Neuronal stem cell (in vitro differentiated cells): ENCODE measurements at regions not wholly inside any gene's neighbourhood (a gene's known extent, or its start where the extent isn't known, plus 50 kb on each side); places are given as distances from the start of the nearest gene placed in this dataset.

Source experiments
- DNase-seq: peaks from one replicate; pipeline ENCODE4 v3.0.0-alpha.2; 2013; ENCODE audit warnings: low spot score
- H2AFZ ChIP-seq: one replicate; pipeline ENCODE4 v1.6.1; 2013; ENCODE audit warnings: mild to moderate bottlenecking, low read length, inconsistent platforms
- H2AK5ac ChIP-seq: 2 replicates; pipeline ENCODE4 v1.6.1; 2013; ENCODE audit warnings: low read depth, mild to moderate bottlenecking, inconsistent platforms, low read length, moderate library complexity, mixed read lengths
- H2BK120ac ChIP-seq: 2 replicates; pipeline ENCODE4 v1.6.1; 2013; ENCODE audit warnings: low read depth, mild to moderate bottlenecking, inconsistent platforms, low read length, moderate library complexity, mixed read lengths
- H2BK12ac ChIP-seq: one replicate; pipeline ENCODE4 v1.6.1; 2013; ENCODE audit warnings: low read length, inconsistent platforms
- H2BK15ac ChIP-seq: 2 replicates; pipeline ENCODE4 v1.6.1; 2013; ENCODE audit warnings: mild to moderate bottlenecking, low read length, inconsistent platforms, mixed read lengths
- H2BK5ac ChIP-seq: one replicate; pipeline ENCODE4 v1.6.1; 2013; ENCODE audit warnings: inconsistent platforms, mild to moderate bottlenecking, low read length, moderate library complexity
- H3K14ac ChIP-seq: one replicate; pipeline ENCODE4 v1.6.1; 2013; ENCODE audit warnings: low read length, inconsistent platforms
- H3K18ac ChIP-seq: 2 replicates; pipeline ENCODE4 v1.6.1; 2013; ENCODE audit warnings: low read length, inconsistent platforms
- H3K23ac ChIP-seq: 2 replicates; pipeline ENCODE4 v1.6.1; 2013; ENCODE audit warnings: low read depth, mild to moderate bottlenecking, mixed read lengths, low read length, inconsistent platforms; ENCODE audit not compliant: poor library complexity
- H3K27ac ChIP-seq: replicated peaks from 3 replicates; pipeline ENCODE4 v1.5.1; 2013; ENCODE audit warnings: low read length, inconsistent platforms
- H3K27me3 ChIP-seq, 3 experiments: 2 replicates each; pipeline ENCODE4 v1.6.1; 2013; ENCODE audit warnings: low read length in 3 of 3, mild to moderate bottlenecking in 2 of 3, inconsistent platforms in 1 of 3, low read depth in 1 of 3, mixed read lengths in 1 of 3, moderate library complexity in 1 of 3; ENCODE audit not compliant: control insufficient read depth in 3 of 3, insufficient read depth in 3 of 3
- H3K36me3 ChIP-seq, 2 donors: replicated peaks in 1 of 2; 2 replicates each; pipeline ENCODE4 v1.6.1; 2013; ENCODE audit warnings: low read length in 2 of 2; ENCODE audit not compliant: control insufficient read depth in 2 of 2, insufficient read depth in 2 of 2
- H3K4ac ChIP-seq: 2 replicates; pipeline ENCODE4 v1.6.1; 2013; ENCODE audit warnings: inconsistent platforms, mild to moderate bottlenecking, low read length, moderate library complexity
- H3K4me1 ChIP-seq, 2 donors: 1 replicate in 1 of 2; 2 replicates in 1 of 2; pipeline ENCODE4 v1.6.1; 2013; ENCODE audit warnings: low read length in 2 of 2, low read depth in 1 of 2; ENCODE audit not compliant: control insufficient read depth in 2 of 2, insufficient read depth in 1 of 2
- H3K4me2 ChIP-seq: one replicate; pipeline ENCODE4 v1.6.1; 2013; ENCODE audit warnings: mild to moderate bottlenecking, low read length, inconsistent platforms; ENCODE audit not compliant: insufficient read depth, poor library complexity, severe bottlenecking
- H3K4me3 ChIP-seq, 2 donors: 2 replicates each; pipeline ENCODE4 v1.5.1; 2013; ENCODE audit warnings: low read length in 2 of 2, mild to moderate bottlenecking in 2 of 2, inconsistent platforms in 1 of 2, moderate library complexity in 1 of 2
- H3K79me1 ChIP-seq: one replicate; pipeline ENCODE4 v1.6.1; 2013; ENCODE audit warnings: low read depth, mild to moderate bottlenecking, inconsistent platforms, low read length, moderate library complexity
- H3K9ac ChIP-seq: one replicate; pipeline ENCODE4 v1.6.1; 2013; ENCODE audit warnings: mild to moderate bottlenecking, low read depth, low read length, inconsistent platforms; ENCODE audit not compliant: poor library complexity
- H3K9me3 ChIP-seq, 2 donors: replicated peaks in 1 of 2; 2 replicates each; pipeline versions ENCODE3 to v1.6.1; 2013; ENCODE audit warnings: low read length in 2 of 2, mild to moderate bottlenecking in 2 of 2, inconsistent platforms in 1 of 2, low read depth in 1 of 2, mixed read lengths in 1 of 2, moderate library complexity in 1 of 2; ENCODE audit not compliant: control insufficient read depth in 2 of 2, insufficient read depth in 1 of 2
- H4K8ac ChIP-seq: one replicate; pipeline ENCODE4 v1.6.1; 2013; ENCODE audit warnings: low read depth, mild to moderate bottlenecking, inconsistent platforms, low read length, moderate library complexity
- H4K91ac ChIP-seq: one replicate; pipeline ENCODE4 v1.6.1; 2013; ENCODE audit warnings: low read length, low read depth, mild to moderate bottlenecking, inconsistent platforms; ENCODE audit not compliant: poor library complexity
- WGBS, 2 donors: extraction: QIAGEN DNeasy Blood & Tissue Kit; methylation state at CpG; one replicate each; pipeline ENCODE4 v1.1.7; 2013; ENCODE audit warnings: missing lambda C conversion rate in 2 of 2, mixed read lengths in 1 of 2; ENCODE audit not compliant: insufficient read length in 2 of 2, insufficient replicate concordance in 1 of 2; ENCODE audit errors: extremely low coverage in 2 of 2; 5-methylcytosine and 5-hydroxymethylcytosine counted together

DNA sequence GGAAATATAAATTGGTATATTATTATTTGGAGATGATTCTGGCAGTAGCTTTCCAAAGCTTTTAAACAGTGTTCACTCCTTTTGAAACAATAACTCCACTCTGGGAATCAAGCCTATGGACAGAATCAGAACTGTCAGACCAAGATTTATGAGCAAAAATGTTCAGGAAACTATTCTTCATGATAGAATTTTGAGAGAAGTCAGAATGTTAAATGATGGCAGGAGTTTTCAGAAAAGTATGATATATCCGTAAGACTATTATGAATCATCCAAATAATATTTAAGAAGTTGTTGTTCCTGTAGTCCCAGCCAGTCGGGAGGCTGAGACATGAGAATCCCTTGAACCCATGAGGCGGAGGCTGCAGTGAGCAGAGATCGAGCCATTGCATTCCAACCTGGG lies 50.5 kb upstream of the ADGRG2 start:
- Histone ChIP-seq H3K79me1 (no peaks in the 10 kb centered on the region), H4K8ac (no peak overlapping the region), H3K9ac (no peak overlapping the region), H2BK15ac (no peak overlapping the region), H3K4me1 (no peaks in the 10 kb centered on the region), H3K4ac (no peak overlapping the region), H4K91ac (no peak overlapping the region), H2AFZ (no peak overlapping the region), H2BK5ac (no peak overlapping the region), H3K18ac (no peak overlapping the region), H3K23ac (no peak overlapping the region), H3K27me3 (peaks cover 0 to 3% (median 0%) of the 10 kb centered on the region in 3 experiments), H3K4me2 (no peak overlapping the region), H3K27ac (no peak overlapping the region), H3K14ac (no peak overlapping the region), H3K9me3 (no peaks in the 10 kb centered on the region), H3K36me3 (no peaks in the 10 kb centered on the region), H2BK12ac (no peak overlapping the region), H3K4me3 (no peak overlapping the region), H2BK120ac (no peak overlapping the region), H2AK5ac (no peak overlapping the region)
- no CpG with 5 or more reads among the region's 4 CpGs for WGBS, 2 donors
- DNase-seq = no peak

DNA sequence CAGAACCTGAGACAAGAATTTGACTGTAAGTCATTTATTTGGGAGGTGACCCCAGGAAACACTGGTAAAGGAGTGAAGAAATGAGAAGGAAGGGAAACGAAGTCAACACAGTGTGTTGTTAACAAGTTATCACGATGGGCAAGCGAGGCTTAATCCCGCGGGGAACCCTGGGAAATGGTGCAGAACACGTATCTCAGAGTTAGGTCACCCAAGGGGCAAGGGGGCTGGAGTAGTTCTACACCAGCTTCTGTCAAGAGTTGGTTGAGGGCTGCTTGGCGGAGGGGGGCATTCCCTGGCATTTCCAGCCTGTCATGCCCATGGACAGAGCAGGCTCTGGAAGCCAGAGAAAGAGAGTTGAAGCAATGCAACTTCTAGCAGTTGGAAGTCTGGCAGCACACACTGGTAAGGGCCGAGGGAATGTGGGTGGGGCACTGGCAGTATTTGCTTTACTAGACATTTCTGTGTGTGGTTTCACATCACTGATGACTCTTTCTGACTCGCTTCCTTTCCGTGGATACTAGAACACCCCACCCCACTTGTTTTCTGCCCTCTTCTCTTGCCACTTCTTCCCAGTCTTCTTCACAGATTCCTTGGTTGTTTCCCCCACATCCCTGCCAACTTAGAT lies 52.2 kb upstream of the ADGRG2 start:
- H3K9me3 ChIP-seq = no peaks in the 10 kb centered on the region
- no peak overlapping the region for H2AK5ac ChIP-seq
- no peak overlapping the region for H3K4ac ChIP-seq
- no peaks in the 10 kb centered on the region for H3K4me1 ChIP-seq
- H3K9ac ChIP-seq = no peak overlapping the region
- H3K4me2 ChIP-seq = no peak overlapping the region
- H3K27me3 ChIP-seq = peaks cover 0 to 3% (median 0%) of the 10 kb centered on the region in 3 experiments
- H3K36me3 ChIP-seq = no peaks in the 10 kb centered on the region
- no peak overlapping the region for H2AFZ ChIP-seq
- no peak overlapping the region for H4K8ac ChIP-seq
- H2BK12ac ChIP-seq = no peak overlapping the region
- DNase-seq = no peak
- H2BK5ac ChIP-seq = no peak overlapping the region
- no CpG with 5 or more reads among the region's 10 CpGs for WGBS, 2 donors
- H3K18ac ChIP-seq = no peak overlapping the region
- H3K4me3 ChIP-seq = no peak overlapping the region
- no peak overlapping the region for H4K91ac ChIP-seq
- no peak overlapping the region for H3K27ac ChIP-seq
- H3K79me1 ChIP-seq = no peaks in the 10 kb centered on the region
- H3K23ac ChIP-seq = no peak overlapping the region
- no peak overlapping the region for H3K14ac ChIP-seq
- no peak overlapping the region for H2BK120ac ChIP-seq
- no peak overlapping the region for H2BK15ac ChIP-seq

DNA sequence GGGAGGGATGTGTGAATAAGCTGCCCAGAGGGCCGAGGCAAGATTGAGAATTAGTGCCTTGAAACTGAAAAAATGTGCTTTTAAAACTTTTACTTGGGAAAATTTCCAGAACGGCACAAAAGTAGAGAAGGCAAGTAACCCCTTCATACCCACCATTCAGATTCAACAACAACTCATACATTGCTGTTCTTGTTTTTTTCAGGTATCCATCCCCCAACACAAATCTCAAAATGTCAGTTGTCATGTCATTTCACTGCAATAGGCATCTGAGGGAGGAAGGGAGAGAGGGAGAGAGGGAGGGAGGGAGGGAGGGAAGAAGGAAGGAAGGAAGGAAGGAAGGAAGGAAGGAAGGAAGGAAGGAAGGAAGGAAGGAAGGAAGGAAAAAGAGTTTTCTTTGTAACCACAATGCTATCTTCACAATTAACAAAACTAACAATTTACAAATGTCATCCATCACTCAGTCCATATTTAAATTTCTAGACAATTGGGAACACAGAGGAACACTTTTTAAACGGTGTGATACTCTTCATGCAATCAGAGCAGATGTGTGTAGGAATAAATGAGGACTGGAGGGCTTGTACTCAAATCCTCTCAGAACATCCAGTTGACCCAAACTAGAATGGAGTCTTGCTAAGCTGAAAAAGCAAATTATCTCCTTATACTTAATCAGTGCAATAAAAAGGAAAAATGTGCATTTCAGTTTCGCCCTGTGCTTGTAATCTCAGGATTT lies 54.8 kb upstream of the ADGRG2 start:
- no peak overlapping the region for H4K91ac ChIP-seq
- H2BK120ac ChIP-seq = no peak overlapping the region
- H3K4me1 ChIP-seq = no peaks in the 10 kb centered on the region
- no peak overlapping the region for H4K8ac ChIP-seq
- H3K9ac ChIP-seq = no peak overlapping the region
- no CpG with 5 or more reads among the region's 4 CpGs for WGBS, 2 donors
- DNase-seq = no peak
- no peak overlapping the region for H3K14ac ChIP-seq
- H2BK5ac ChIP-seq = no peak overlapping the region
- H2AFZ ChIP-seq = no peak overlapping the region
- H3K23ac ChIP-seq = no peak overlapping the region
- no peak overlapping the region for H3K27ac ChIP-seq
- H2BK15ac ChIP-seq = no peak overlapping the region
- H3K27me3 ChIP-seq = peaks cover 0 to 3% (median 0%) of the 10 kb centered on the region in 3 experiments
- H3K4ac ChIP-seq = no peak overlapping the region
- H3K9me3 ChIP-seq = no peaks in the 10 kb centered on the region
- H3K18ac ChIP-seq = no peak overlapping the region
- no peak overlapping the region for H3K4me3 ChIP-seq
- no peak overlapping the region for H2BK12ac ChIP-seq
- H3K79me1 ChIP-seq = no peaks in the 10 kb centered on the region
- H3K4me2 ChIP-seq = no peak overlapping the region
- no peaks in the 10 kb centered on the region for H3K36me3 ChIP-seq
- H2AK5ac ChIP-seq = no peak overlapping the region

DNA sequence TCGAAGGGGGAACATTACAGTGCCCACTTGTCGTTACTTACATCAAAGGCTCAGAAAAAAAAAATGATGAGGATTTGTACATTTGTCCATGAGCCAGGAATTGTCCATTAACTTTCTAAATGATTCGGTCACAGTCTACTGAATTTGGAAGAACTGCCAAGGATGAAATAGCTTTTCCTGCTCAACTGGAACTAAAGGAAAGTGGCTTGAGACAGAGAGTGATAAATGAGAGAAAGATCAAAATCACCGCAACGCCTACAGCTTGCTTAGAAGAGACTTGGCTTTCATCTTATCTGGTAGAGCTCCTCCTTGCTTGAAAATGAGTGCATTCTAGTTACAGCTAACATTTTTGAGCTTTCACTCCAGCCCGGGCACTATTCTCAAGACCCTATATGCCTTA lies 55.5 kb upstream of the ADGRG2 start:
- no peak overlapping the region for H3K27ac ChIP-seq
- no peak overlapping the region for H2AFZ ChIP-seq
- H3K4ac ChIP-seq = no peak overlapping the region
- H3K9ac ChIP-seq = no peak overlapping the region
- no peak overlapping the region for H3K4me3 ChIP-seq
- no peak overlapping the region for H2AK5ac ChIP-seq
- no peak overlapping the region for H2BK15ac ChIP-seq
- no peak overlapping the region for H2BK12ac ChIP-seq
- peaks cover 0 to 3% (median 0%) of the 10 kb centered on the region in 3 experiments for H3K27me3 ChIP-seq
- DNase-seq = no peak
- no peak overlapping the region for H3K23ac ChIP-seq
- no peaks in the 10 kb centered on the region for H3K4me1 ChIP-seq
- H2BK120ac ChIP-seq = no peak overlapping the region
- no peaks in the 10 kb centered on the region for H3K9me3 ChIP-seq
- no peak overlapping the region for H3K14ac ChIP-seq
- H2BK5ac ChIP-seq = no peak overlapping the region
- H4K91ac ChIP-seq = no peak overlapping the region
- H3K79me1 ChIP-seq = no peaks in the 10 kb centered on the region
- no peak overlapping the region for H3K4me2 ChIP-seq
- no CpG with 5 or more reads among the region's 6 CpGs for WGBS, 2 donors
- H4K8ac ChIP-seq = no peak overlapping the region
- H3K36me3 ChIP-seq = no peaks in the 10 kb centered on the region
- no peak overlapping the region for H3K18ac ChIP-seq
